Neural cell (in vitro differentiated cells): ENCODE measurements at regions not wholly inside any gene's neighbourhood (a gene's known extent, or its start where the extent isn't known, plus 50 kb on each side); places are given as distances from the start of the nearest gene placed in this dataset.
"Not testable (repeated sequence)": the region's sequence is repeated elsewhere in the genome, so short reads cannot be mapped to it uniquely, and the experiment has no call there.

Source experiments
- H2AFZ ChIP-seq: fragments of 200-600, 300-800 bp; sonication (generic), shearing (Covaris generic); 2 replicates; pipeline ENCODE4 v1.6.0; 2014; ENCODE audit warnings: low read depth, mild to moderate bottlenecking, antibody characterized with exemption, low read length, moderate library complexity
- H3F3A ChIP-seq: fragments of 200-600 bp; shearing (Covaris generic); 2 replicates; pipeline ENCODE4 v1.6.1; 2016; ENCODE audit warnings: mild to moderate bottlenecking, moderate library complexity, mixed read lengths, antibody characterized with exemption, low read length; ENCODE audit not compliant: insufficient read depth, poor library complexity, severe bottlenecking
- H3K27ac ChIP-seq: fragments of 200-600, 300-800 bp; sonication (generic), shearing (Covaris generic); 2 replicates; pipeline ENCODE4 v1.5.1; 2014; ENCODE audit warnings: mild to moderate bottlenecking, low read length, moderate library complexity
- H3K27me3 ChIP-seq: fragments of 300-800, 200-600 bp; sonication (generic), shearing (Covaris generic); 2 replicates; pipeline ENCODE4 v1.6.0; 2014; ENCODE audit warnings: mild to moderate bottlenecking, low read depth, low read length, moderate library complexity; ENCODE audit not compliant: insufficient read depth
- H3K36me3 ChIP-seq: fragments of 300-800, 200-600 bp; sonication (generic), shearing (Covaris generic); 2 replicates; pipeline ENCODE4 v1.5.1; 2014; ENCODE audit warnings: mild to moderate bottlenecking, antibody characterized with exemption, low read length, moderate library complexity; ENCODE audit not compliant: insufficient read depth
- H3K4me2 ChIP-seq: fragments of 300-800, 200-600 bp; sonication (generic), shearing (Covaris generic); 2 replicates; pipeline ENCODE4 v1.6.0; 2014; ENCODE audit warnings: mild to moderate bottlenecking, low read length
- H3K4me3 ChIP-seq: fragments of 300-800, 200-600 bp; sonication (generic), shearing (Covaris generic); 2 replicates; pipeline ENCODE4 v1.5.1; 2014; ENCODE audit warnings: mild to moderate bottlenecking, low read length, moderate library complexity
- H3K79me2 ChIP-seq: fragments of 200-600 bp; shearing (Covaris generic); replicated peaks from 2 replicates; pipeline ENCODE4 v1.6.0; 2014; ENCODE audit warnings: mild to moderate bottlenecking, low read length, moderate library complexity; ENCODE audit not compliant: insufficient read depth
- H3K9ac ChIP-seq: fragments of 300-800, 200-600 bp; sonication (generic), shearing (Covaris generic); 2 replicates; pipeline ENCODE4 v1.6.1; 2016; ENCODE audit warnings: mild to moderate bottlenecking, low read length, mixed read lengths
- H3K9me2 ChIP-seq: fragments of 200-600 bp; shearing (Covaris generic); 2 replicates; pipeline ENCODE4 v1.6.1; 2016; ENCODE audit warnings: mild to moderate bottlenecking, low read length, mixed read lengths; ENCODE audit not compliant: insufficient read depth
- H3K9me3 ChIP-seq: fragments of 200-600, 300-800 bp; sonication (generic), shearing (Covaris generic); 2 replicates; pipeline ENCODE4 v1.6.1; 2016; ENCODE audit warnings: mild to moderate bottlenecking, mixed run types, low read length, moderate library complexity, mixed read lengths
- H4K20me1 ChIP-seq: fragments of 200-600 bp; shearing (Covaris generic); 2 replicates; pipeline ENCODE4 v1.6.1; 2016; ENCODE audit warnings: mild to moderate bottlenecking, mixed run types; ENCODE audit not compliant: insufficient read depth
- EP300 ChIP-seq: fragments of 450-650 bp; conservative IDR thresholded peaks from 2 replicates; pipeline ENCODE4 v1.6.1; 2014; ENCODE audit warnings: antibody characterized with exemption, mild to moderate bottlenecking, moderate library complexity; ENCODE audit not compliant: poor library complexity, severe bottlenecking
- EZH2 ChIP-seq: fragments of 200-600, 300-800 bp; shearing (Covaris generic), sonication (generic); IDR thresholded peaks from 2 replicates; pipeline ENCODE4 v1.6.1; 2014; ENCODE audit warnings: antibody characterized with exemption, low read length, borderline replicate concordance, mild to moderate bottlenecking; ENCODE audit not compliant: insufficient read depth, poor library complexity, severe bottlenecking
- MXI1 ChIP-seq: fragments of 450-650 bp; conservative IDR thresholded peaks from 2 replicates; pipeline ENCODE4 v1.6.1; 2014; ENCODE audit warnings: antibody characterized with exemption, mild to moderate bottlenecking; ENCODE audit not compliant: poor library complexity, severe bottlenecking
- POLR2AphosphoS5 ChIP-seq: IDR thresholded peaks from 2 replicates; pipeline ENCODE4 v1.6.1; 2012
- RAD21 ChIP-seq: fragments of 450-650 bp; conservative IDR thresholded peaks from 2 replicates; pipeline ENCODE4 v1.6.1; 2014; ENCODE audit warnings: antibody characterized with exemption, mild to moderate bottlenecking, moderate library complexity
- SMC3 ChIP-seq: fragments of 450-650 bp; conservative IDR thresholded peaks from 2 replicates; pipeline ENCODE4 v1.6.1; 2014; ENCODE audit warnings: antibody characterized with exemption, mild to moderate bottlenecking, moderate library complexity; ENCODE audit not compliant: poor library complexity
- TAF1 ChIP-seq: IDR thresholded peaks from 2 replicates; pipeline ENCODE4 v1.6.1; 2012; ENCODE audit warnings: low read depth
- TF ChIP-seq, protein P1 (sequence below): fragments of 450-650 bp; IDR thresholded peaks from 2 replicates; pipeline ENCODE4 v1.5.1; 2014; ENCODE audit warnings: antibody characterized with exemption, mild to moderate bottlenecking, moderate library complexity; ENCODE audit not compliant: poor library complexity, severe bottlenecking
- TF ChIP-seq, protein P2 (sequence below): IDR thresholded peaks from 2 replicates; pipeline ENCODE4 v1.6.1; 2012; ENCODE audit warnings: borderline replicate concordance

DNA sequence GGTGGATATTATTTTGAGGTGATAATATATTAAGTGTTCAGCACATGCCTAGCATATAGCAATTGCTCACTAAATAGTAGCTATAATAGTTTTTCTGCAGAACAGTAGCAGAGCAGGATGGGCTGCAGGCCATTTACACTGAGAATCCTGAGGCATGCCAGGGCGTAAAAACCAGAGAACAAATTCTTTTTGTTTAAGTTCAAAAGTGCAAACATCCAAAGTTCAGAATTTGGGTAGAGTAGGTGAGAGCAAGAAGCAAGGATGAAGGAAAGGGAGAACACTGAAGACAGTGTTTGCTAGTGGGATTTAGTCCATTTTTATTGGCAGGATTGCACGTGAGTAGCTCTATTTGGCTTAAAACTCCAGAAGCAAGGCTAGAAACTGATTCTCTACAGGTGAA lies 72.0 kb upstream of the RHOBTB1 start:
- Histone ChIP-seq H2AFZ (no peak overlapping the region), H3K27ac (no peak overlapping the region), H3K4me3 (no peak overlapping the region), H4K20me1 (no peaks in the 10 kb centered on the region), H3K27me3 (no peaks in the 10 kb centered on the region), H3F3A (no peaks in the 10 kb centered on the region), H3K9me3 (no peaks in the 10 kb centered on the region), H3K4me2 (no peak overlapping the region), H3K9ac (no peak overlapping the region), H3K9me2 (no peaks in the 10 kb centered on the region), H3K36me3 (no peaks in the 10 kb centered on the region), H3K79me2 (no peaks in the 10 kb centered on the region)
- TF ChIP-seq RAD21 = no peak
- TF ChIP-seq, protein P1, sequence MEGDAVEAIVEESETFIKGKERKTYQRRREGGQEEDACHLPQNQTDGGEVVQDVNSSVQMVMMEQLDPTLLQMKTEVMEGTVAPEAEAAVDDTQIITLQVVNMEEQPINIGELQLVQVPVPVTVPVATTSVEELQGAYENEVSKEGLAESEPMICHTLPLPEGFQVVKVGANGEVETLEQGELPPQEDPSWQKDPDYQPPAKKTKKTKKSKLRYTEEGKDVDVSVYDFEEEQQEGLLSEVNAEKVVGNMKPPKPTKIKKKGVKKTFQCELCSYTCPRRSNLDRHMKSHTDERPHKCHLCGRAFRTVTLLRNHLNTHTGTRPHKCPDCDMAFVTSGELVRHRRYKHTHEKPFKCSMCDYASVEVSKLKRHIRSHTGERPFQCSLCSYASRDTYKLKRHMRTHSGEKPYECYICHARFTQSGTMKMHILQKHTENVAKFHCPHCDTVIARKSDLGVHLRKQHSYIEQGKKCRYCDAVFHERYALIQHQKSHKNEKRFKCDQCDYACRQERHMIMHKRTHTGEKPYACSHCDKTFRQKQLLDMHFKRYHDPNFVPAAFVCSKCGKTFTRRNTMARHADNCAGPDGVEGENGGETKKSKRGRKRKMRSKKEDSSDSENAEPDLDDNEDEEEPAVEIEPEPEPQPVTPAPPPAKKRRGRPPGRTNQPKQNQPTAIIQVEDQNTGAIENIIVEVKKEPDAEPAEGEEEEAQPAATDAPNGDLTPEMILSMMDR = no peak
- no peak for TF ChIP-seq MXI1
- no peak for TF ChIP-seq EP300
- no peak for TF ChIP-seq TAF1
- TF ChIP-seq SMC3 = no peak
- TF ChIP-seq POLR2AphosphoS5 = no peak
- TF ChIP-seq, protein P2, sequence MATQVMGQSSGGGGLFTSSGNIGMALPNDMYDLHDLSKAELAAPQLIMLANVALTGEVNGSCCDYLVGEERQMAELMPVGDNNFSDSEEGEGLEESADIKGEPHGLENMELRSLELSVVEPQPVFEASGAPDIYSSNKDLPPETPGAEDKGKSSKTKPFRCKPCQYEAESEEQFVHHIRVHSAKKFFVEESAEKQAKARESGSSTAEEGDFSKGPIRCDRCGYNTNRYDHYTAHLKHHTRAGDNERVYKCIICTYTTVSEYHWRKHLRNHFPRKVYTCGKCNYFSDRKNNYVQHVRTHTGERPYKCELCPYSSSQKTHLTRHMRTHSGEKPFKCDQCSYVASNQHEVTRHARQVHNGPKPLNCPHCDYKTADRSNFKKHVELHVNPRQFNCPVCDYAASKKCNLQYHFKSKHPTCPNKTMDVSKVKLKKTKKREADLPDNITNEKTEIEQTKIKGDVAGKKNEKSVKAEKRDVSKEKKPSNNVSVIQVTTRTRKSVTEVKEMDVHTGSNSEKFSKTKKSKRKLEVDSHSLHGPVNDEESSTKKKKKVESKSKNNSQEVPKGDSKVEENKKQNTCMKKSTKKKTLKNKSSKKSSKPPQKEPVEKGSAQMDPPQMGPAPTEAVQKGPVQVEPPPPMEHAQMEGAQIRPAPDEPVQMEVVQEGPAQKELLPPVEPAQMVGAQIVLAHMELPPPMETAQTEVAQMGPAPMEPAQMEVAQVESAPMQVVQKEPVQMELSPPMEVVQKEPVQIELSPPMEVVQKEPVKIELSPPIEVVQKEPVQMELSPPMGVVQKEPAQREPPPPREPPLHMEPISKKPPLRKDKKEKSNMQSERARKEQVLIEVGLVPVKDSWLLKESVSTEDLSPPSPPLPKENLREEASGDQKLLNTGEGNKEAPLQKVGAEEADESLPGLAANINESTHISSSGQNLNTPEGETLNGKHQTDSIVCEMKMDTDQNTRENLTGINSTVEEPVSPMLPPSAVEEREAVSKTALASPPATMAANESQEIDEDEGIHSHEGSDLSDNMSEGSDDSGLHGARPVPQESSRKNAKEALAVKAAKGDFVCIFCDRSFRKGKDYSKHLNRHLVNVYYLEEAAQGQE = no peak
- no peak for TF ChIP-seq EZH2

- Histone ChIP-seq H3K27me3 (no peaks in the 10 kb centered on the region), H3K36me3 (no peaks in the 10 kb centered on the region), H3K4me3 (no peak overlapping the region), H3F3A (no peaks in the 10 kb centered on the region), H3K79me2 (no peaks in the 10 kb centered on the region), H2AFZ (no peak overlapping the region), H4K20me1 (no peaks in the 10 kb centered on the region), H3K4me2 (no peak overlapping the region), H3K9me2 (no peaks in the 10 kb centered on the region), H3K9ac (no peak overlapping the region), H3K27ac (no peak overlapping the region), H3K9me3 (no peaks in the 10 kb centered on the region)
- no peak for TF ChIP-seq SMC3
- TF ChIP-seq, protein P1 = no peak
Observed at GRCh38 chr10:61010863-61011262, 66.9 kb upstream of the RHOBTB1 start.

- H3K27ac ChIP-seq, H3K9me3 ChIP-seq, H3K27me3 ChIP-seq, H3K4me3 ChIP-seq, H3K36me3 ChIP-seq, H3F3A ChIP-seq, H3K9me2 ChIP-seq, H3K79me2 ChIP-seq, H4K20me1 ChIP-seq, H3K9ac ChIP-seq, H2AFZ ChIP-seq, H3K4me2 ChIP-seq: not testable (repeated sequence)
Observed at GRCh38 chr10:61003069-61003468, 59.1 kb upstream of the RHOBTB1 start.
